ENCODE measurements at regions not wholly inside any gene's neighbourhood (a gene's known extent, or its start where the extent isn't known, plus 50 kb on each side); places are given as distances from the start of the nearest gene placed in this dataset.

- Mint-ChIP-seq H3K4me3 (no peak overlapping the region), H3K27me3 (peaks cover 11% of the 10 kb centered on the region), H3K36me3 (ENCODE audit: low read depth) (no peaks in the 10 kb centered on the region), H3K4me1 (no peaks in the 10 kb centered on the region), H3K27ac (no peak overlapping the region), H3K9me3 (no peaks in the 10 kb centered on the region)
- intact Hi-C loops (cut with micrococcal nuclease): no loop called here
- DNase-seq: no peak
Observed at GRCh38 chr4:112751447-112751846, 114.5 kb downstream of the LARP7 start.

GRCh38 chr4:112752061-112752460 is 115.1 kb downstream of the LARP7 start:
- no peak for DNase-seq
- no peak overlapping the region for H3K27ac Mint-ChIP-seq
- H3K4me1 Mint-ChIP-seq: no peaks in the 10 kb centered on the region
- H3K27me3 Mint-ChIP-seq: peaks cover 9% of the 10 kb centered on the region
- no peaks in the 10 kb centered on the region for H3K36me3 Mint-ChIP-seq (ENCODE audit: low read depth)
- intact Hi-C loops (cut with micrococcal nuclease): no loop called here
- no peaks in the 10 kb centered on the region for H3K9me3 Mint-ChIP-seq
- H3K4me3 Mint-ChIP-seq: no peak overlapping the region

GRCh38 chr4:112752510-112752909 is 115.6 kb downstream of the LARP7 start:
- intact Hi-C loops (cut with micrococcal nuclease): no loop called here
- no peaks in the 10 kb centered on the region for H3K4me1 Mint-ChIP-seq
- no peaks in the 10 kb centered on the region for H3K36me3 Mint-ChIP-seq (ENCODE audit: low read depth)
- no peak overlapping the region for H3K27ac Mint-ChIP-seq
- no peak overlapping the region for H3K4me3 Mint-ChIP-seq
- H3K27me3 Mint-ChIP-seq: peaks cover 7% of the 10 kb centered on the region
- no peak for DNase-seq
- no peaks in the 10 kb centered on the region for H3K9me3 Mint-ChIP-seq

GRCh38 chr4:112753333-112753732 is 116.4 kb downstream of the LARP7 start:
- no peak overlapping the region for H3K27ac Mint-ChIP-seq

GRCh38 chr4:112759313-112759712 is 122.4 kb downstream of the LARP7 start:
- H3K4me3 Mint-ChIP-seq: no peak overlapping the region
- intact Hi-C loops (cut with micrococcal nuclease): no loop called here
- no peaks in the 10 kb centered on the region for H3K9me3 Mint-ChIP-seq
- H3K4me1 Mint-ChIP-seq: no peaks in the 10 kb centered on the region
- H3K27ac Mint-ChIP-seq: no peak overlapping the region
- H3K27me3 Mint-ChIP-seq: no peaks in the 10 kb centered on the region
- no peaks in the 10 kb centered on the region for H3K36me3 Mint-ChIP-seq (ENCODE audit: low read depth)
- DNase-seq: no peak

More at GRCh38 chr4:112753333-112753732, 116.4 kb downstream of the LARP7 start:
- intact Hi-C loops (cut with micrococcal nuclease): no loop called here
- Mint-ChIP-seq H3K36me3 (ENCODE audit: low read depth) (no peaks in the 10 kb centered on the region), H3K4me3 (no peak overlapping the region), H3K27me3 (peaks cover 7% of the 10 kb centered on the region), H3K9me3 (no peaks in the 10 kb centered on the region), H3K4me1 (no peaks in the 10 kb centered on the region)
- no peak for DNase-seq

GRCh38 chr4:112765317-112765974 is 128.5 kb downstream of the LARP7 start:
- Mint-ChIP-seq H3K4me1 (peaks cover 2% of the 10 kb centered on the region), H3K4me3 (no peak overlapping the region), H3K36me3 (ENCODE audit: low read depth) (no peaks in the 10 kb centered on the region), H3K9me3 (no peaks in the 10 kb centered on the region), H3K27me3 (no peaks in the 10 kb centered on the region), H3K27ac (no peak overlapping the region)
- intact Hi-C loops (cut with micrococcal nuclease): loop anchor here (1.0 kb wide), 1 partner anchor 437 kb away; no protein-coding TSS in a partner anchor
- no peak for DNase-seq

- Mint-ChIP-seq H3K4me3 (no peak overlapping the region), H3K4me1 (peaks cover 2% of the 10 kb centered on the region), H3K9me3 (no peaks in the 10 kb centered on the region), H3K27me3 (no peaks in the 10 kb centered on the region), H3K36me3 (ENCODE audit: low read depth) (no peaks in the 10 kb centered on the region), H3K27ac (no peak overlapping the region)
- no peak for DNase-seq
- intact Hi-C loops (cut with micrococcal nuclease): loop anchor here (1.0 kb wide), 1 partner anchor 172 kb away; no protein-coding TSS in a partner anchor
Observed at GRCh38 chr4:112766422-112766821, 129.5 kb downstream of the LARP7 start.

GRCh38 chr4:112767386-112767785 is 130.4 kb downstream of the LARP7 start:
- Mint-ChIP-seq H3K36me3 (ENCODE audit: low read depth) (no peaks in the 10 kb centered on the region), H3K27ac (no peak overlapping the region), H3K27me3 (no peaks in the 10 kb centered on the region), H3K4me3 (no peak overlapping the region), H3K4me1 (peaks cover 2% of the 10 kb centered on the region), H3K9me3 (no peaks in the 10 kb centered on the region)
- intact Hi-C loops (cut with micrococcal nuclease): no loop called here
- DNase-seq: no peak

GRCh38 chr4:112770114-112770513 is 133.2 kb downstream of the LARP7 start:
- intact Hi-C loops (cut with micrococcal nuclease): no loop called here
- Mint-ChIP-seq H3K4me1 (peaks cover 2% of the 10 kb centered on the region), H3K9me3 (no peaks in the 10 kb centered on the region), H3K4me3 (no peak overlapping the region), H3K27ac (no peak overlapping the region), H3K36me3 (ENCODE audit: low read depth) (no peaks in the 10 kb centered on the region), H3K27me3 (no peaks in the 10 kb centered on the region)
- no peak for DNase-seq

- H3K4me1 Mint-ChIP-seq: no peaks in the 10 kb centered on the region
- peaks cover 1% of the 10 kb centered on the region for H3K27me3 Mint-ChIP-seq
- no peak overlapping the region for H3K4me3 Mint-ChIP-seq
- no peak overlapping the region for H3K27ac Mint-ChIP-seq
- no peak for DNase-seq
- no peaks in the 10 kb centered on the region for H3K9me3 Mint-ChIP-seq
- intact Hi-C loops (cut with micrococcal nuclease): no loop called here
- no peaks in the 10 kb centered on the region for H3K36me3 Mint-ChIP-seq (ENCODE audit: low read depth)
Observed at GRCh38 chr4:112775801-112776200, 138.9 kb downstream of the LARP7 start.

- H3K4me1 Mint-ChIP-seq: no peaks in the 10 kb centered on the region
Observed at GRCh38 chr4:112776535-112776934, 139.6 kb downstream of the LARP7 start.

GRCh38 chr4:112778520-112778919 is 141.6 kb downstream of the LARP7 start:
- Mint-ChIP-seq H3K4me1 (no peaks in the 10 kb centered on the region), H3K9me3 (no peaks in the 10 kb centered on the region), H3K4me3 (no peak overlapping the region), H3K27me3 (peaks cover 1% of the 10 kb centered on the region), H3K27ac (no peak overlapping the region), H3K36me3 (ENCODE audit: low read depth) (no peaks in the 10 kb centered on the region)
- DNase-seq: no peak
- intact Hi-C loops (cut with micrococcal nuclease): no loop called here

More at GRCh38 chr4:112776535-112776934, 139.6 kb downstream of the LARP7 start:
- no peak overlapping the region for H3K27ac Mint-ChIP-seq
- intact Hi-C loops (cut with micrococcal nuclease): no loop called here
- H3K9me3 Mint-ChIP-seq: no peaks in the 10 kb centered on the region
- no peaks in the 10 kb centered on the region for H3K36me3 Mint-ChIP-seq (ENCODE audit: low read depth)
- H3K4me3 Mint-ChIP-seq: no peak overlapping the region
- peaks cover 1% of the 10 kb centered on the region for H3K27me3 Mint-ChIP-seq
- no peak for DNase-seq

GRCh38 chr4:112793033-112793432 is 156.1 kb downstream of the LARP7 start:
- Mint-ChIP-seq H3K4me3 (no peak overlapping the region), H3K27ac (no peak overlapping the region), H3K4me1 (no peaks in the 10 kb centered on the region), H3K9me3 (no peaks in the 10 kb centered on the region), H3K27me3 (peaks cover 5% of the 10 kb centered on the region), H3K36me3 (ENCODE audit: low read depth) (no peaks in the 10 kb centered on the region)
- DNase-seq: no peak
- intact Hi-C loops (cut with micrococcal nuclease): no loop called here

GRCh38 chr4:112800001-112800400 is 163.1 kb downstream of the LARP7 start:
- intact Hi-C loops (cut with micrococcal nuclease): no loop called here
- Mint-ChIP-seq H3K4me1 (no peaks in the 10 kb centered on the region), H3K4me3 (no peak overlapping the region)

GRCh38 chr4:112801341-112801740 is 164.4 kb downstream of the LARP7 start:
- Mint-ChIP-seq H3K9me3 (no peaks in the 10 kb centered on the region), H3K4me3 (no peak overlapping the region), H3K27ac (no peak overlapping the region), H3K27me3 (peaks cover 4% of the 10 kb centered on the region), H3K4me1 (no peaks in the 10 kb centered on the region), H3K36me3 (ENCODE audit: low read depth) (no peaks in the 10 kb centered on the region)
- DNase-seq: no peak
- intact Hi-C loops (cut with micrococcal nuclease): no loop called here

More at GRCh38 chr4:112800001-112800400, 163.1 kb downstream of the LARP7 start:
- Mint-ChIP-seq H3K9me3 (no peaks in the 10 kb centered on the region), H3K36me3 (ENCODE audit: low read depth) (no peaks in the 10 kb centered on the region), H3K27ac (no peak overlapping the region), H3K27me3 (peaks cover 7% of the 10 kb centered on the region)
- DNase-seq: no peak

Data from activated CD4-positive, alpha-beta T cell treated with anti-CD3 and anti-CD28 coated beads, Interleukin-2, amount 10 ng/mL, durations not matched to agents 24 days and 14 days (primary cell).